ENCODE measurements at regions not wholly inside any gene's neighbourhood (a gene's known extent, or its start where the extent isn't known, plus 50 kb on each side); places are given as distances from the start of the nearest gene placed in this dataset.

DNA sequence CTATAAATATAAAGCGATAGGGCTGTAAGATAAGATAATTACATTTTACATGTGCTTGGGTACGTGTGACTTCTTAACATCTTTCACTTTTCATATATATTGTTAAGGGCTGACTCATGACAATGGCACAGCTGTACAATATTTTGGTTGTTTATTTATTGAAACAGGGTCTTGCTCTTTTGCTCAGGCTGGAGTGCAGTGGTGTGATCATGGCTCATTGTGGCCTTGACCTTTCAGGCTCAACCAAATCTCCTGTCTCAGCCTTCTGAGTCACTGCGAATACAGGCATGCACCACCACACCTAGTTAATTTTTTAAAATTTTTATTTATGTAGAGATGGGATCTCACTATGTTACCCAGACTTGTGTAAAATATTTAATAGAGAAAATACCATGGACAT, 2532.4 kb upstream of the PCDH20 start:
- Histone ChIP-seq H4K5ac (ENCODE audit: low read depth, low read length) (no peak overlapping the region), H3K18ac (ENCODE audit: low read depth, low read length) (no peak overlapping the region), H2AK5ac (ENCODE audit: low read depth, low read length) (no peak overlapping the region), H2BK20ac (ENCODE audit: low read depth, low read length) (no peak overlapping the region), H4K8ac (ENCODE audit: low read depth in 2 of 2, low read length in 2 of 2) (no peak overlapping the region), H3K4me2 (ENCODE audit: low read depth, low read length) (no peak overlapping the region), H3K14ac (replicated peaks; ENCODE audit: low read depth, low read length) (no peak overlapping the region), H3K4me3 (ENCODE audit: insufficient read depth, low read depth, low read length) (no peak overlapping the region), H3K23ac (ENCODE audit: low read depth, low read length) (no peak overlapping the region), H2AFZ (replicated peaks; ENCODE audit: low read length, poor library complexity) (no peak overlapping the region), H3K4me1 (ENCODE audit: control insufficient read depth, insufficient read depth, low read length) (no peaks in the 10 kb centered on the region), H3K9ac (ENCODE audit: low read depth, low read length) (no peak overlapping the region), H3K27ac (ENCODE audit: insufficient read depth, low read length) (no peak overlapping the region), H3K36me3 (ENCODE audit: control insufficient read depth, insufficient read depth, low read length) (no peaks in the 10 kb centered on the region), H3K9me3 (ENCODE audit: control insufficient read depth, insufficient read depth, low read length) (no peaks in the 10 kb centered on the region), H2AK9ac (replicated peaks; ENCODE audit: low read depth, low read length, poor library complexity) (no peak overlapping the region), H3K56ac (ENCODE audit: extremely low read depth, insufficient read depth, low read length) (no peak overlapping the region), H2BK15ac (ENCODE audit: low read depth, low read length) (no peak overlapping the region), H3K27me3 (ENCODE audit: control insufficient read depth, insufficient read depth, low read length) (no peaks in the 10 kb centered on the region), H2BK120ac (ENCODE audit: low read depth, low read length) (no peak overlapping the region), H3K79me1 (ENCODE audit: low read depth in 1 of 2, low read length in 2 of 2) (no peaks in the 10 kb centered on the region), H4K91ac (ENCODE audit: insufficient read depth, low read depth, low read length) (no peak overlapping the region), H4K20me1 (ENCODE audit: insufficient read depth, low read length) (no peaks in the 10 kb centered on the region), H3K9me1 (ENCODE audit: insufficient read depth, low read length) (0 out of 2 replicates have a peak, but pooled peaks cover 3% of the 10 kb centered on the region), H3K4ac (ENCODE audit: low read depth, low read length) (no peak overlapping the region), H2BK5ac (ENCODE audit: low read depth, low read length, poor library complexity, severe bottlenecking) (no peak overlapping the region)
- WGBS, 2 experiments (ENCODE audit: extremely low coverage in 2 of 2, insufficient read length in 1 of 2) = no CpG with 5 or more reads among the region's 3 CpGs
- dilution Hi-C loops (cut with HindIII; ENCODE audit: low sequenced_read_pairs, unreplicated experiment) (no loop called here), in situ Hi-C loops (cut with MboI; ENCODE audit: low sequenced_read_pairs) (no loop called here), intact Hi-C loops (cut with micrococcal nuclease) (no loop called here)
- ATAC-seq (ENCODE audit: low read depth) (peak; percentile 57), DNase-seq (peak; percentile 41)
- CTCF ChIA-PET = no interaction called here
- TF ChIP-seq CHD1 (IDR thresholded peaks at IDR 0.05; ENCODE audit: low read depth, low read length) (no peak), NFE2L2 (IDR thresholded peaks at IDR 0.05; ENCODE audit: low read depth, low read length) (no peak), MXI1 (IDR thresholded peaks at IDR 0.05; ENCODE audit: borderline replicate concordance, low read depth, low read length) (no peak), BHLHE40 (IDR thresholded peaks at IDR 0.05; ENCODE audit: low read depth, low read length) (no peak), RFX5 (IDR thresholded peaks at IDR 0.05; ENCODE audit: low read depth, low read length) (no peak)
- TF ChIP-seq, protein P1, sequence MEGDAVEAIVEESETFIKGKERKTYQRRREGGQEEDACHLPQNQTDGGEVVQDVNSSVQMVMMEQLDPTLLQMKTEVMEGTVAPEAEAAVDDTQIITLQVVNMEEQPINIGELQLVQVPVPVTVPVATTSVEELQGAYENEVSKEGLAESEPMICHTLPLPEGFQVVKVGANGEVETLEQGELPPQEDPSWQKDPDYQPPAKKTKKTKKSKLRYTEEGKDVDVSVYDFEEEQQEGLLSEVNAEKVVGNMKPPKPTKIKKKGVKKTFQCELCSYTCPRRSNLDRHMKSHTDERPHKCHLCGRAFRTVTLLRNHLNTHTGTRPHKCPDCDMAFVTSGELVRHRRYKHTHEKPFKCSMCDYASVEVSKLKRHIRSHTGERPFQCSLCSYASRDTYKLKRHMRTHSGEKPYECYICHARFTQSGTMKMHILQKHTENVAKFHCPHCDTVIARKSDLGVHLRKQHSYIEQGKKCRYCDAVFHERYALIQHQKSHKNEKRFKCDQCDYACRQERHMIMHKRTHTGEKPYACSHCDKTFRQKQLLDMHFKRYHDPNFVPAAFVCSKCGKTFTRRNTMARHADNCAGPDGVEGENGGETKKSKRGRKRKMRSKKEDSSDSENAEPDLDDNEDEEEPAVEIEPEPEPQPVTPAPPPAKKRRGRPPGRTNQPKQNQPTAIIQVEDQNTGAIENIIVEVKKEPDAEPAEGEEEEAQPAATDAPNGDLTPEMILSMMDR (conservative IDR thresholded peaks at IDR 0.05; ENCODE audit: low read depth, low read length) = no peak
- POLR2A ChIA-PET (ENCODE audit: unreplicated experiment) = no interaction called here
- no TSS peak for BruUV-seq (replicated peaks)
